ENCODE measurements at regions not wholly inside any gene's neighbourhood (a gene's known extent, or its start where the extent isn't known, plus 50 kb on each side); places are given as distances from the start of the nearest gene placed in this dataset.

DNA sequence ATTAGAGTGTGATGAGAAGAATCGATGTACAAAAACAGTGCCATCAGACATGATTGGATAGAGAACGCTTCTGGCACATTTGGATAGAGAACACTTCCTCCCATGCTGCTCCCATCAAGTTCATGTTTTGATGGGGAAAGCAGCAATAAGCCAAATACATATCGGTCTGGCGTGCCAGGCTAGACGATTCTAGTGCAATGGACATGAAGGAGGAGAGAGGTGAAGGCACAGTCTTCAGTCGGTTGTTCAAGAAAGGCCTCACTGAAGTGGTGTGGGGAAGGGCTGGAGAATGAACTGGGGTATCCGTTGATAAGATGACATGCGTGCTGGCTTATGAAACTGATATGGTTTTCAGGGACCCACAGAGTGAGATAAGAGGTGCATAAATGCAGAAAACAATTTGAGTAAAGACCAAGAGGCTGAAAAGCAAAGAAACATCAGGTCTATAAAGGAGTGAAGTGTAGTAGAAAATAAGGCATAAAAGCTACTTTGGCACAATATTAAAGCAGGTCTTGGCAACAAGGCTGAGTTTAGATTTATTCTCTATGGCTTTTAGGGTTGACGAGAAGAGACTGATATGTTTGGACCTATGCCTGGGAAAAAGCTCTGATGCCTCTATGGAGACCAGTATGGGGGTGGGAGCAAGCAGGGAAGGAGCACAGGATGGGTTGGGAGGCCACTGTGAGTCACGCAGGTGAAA, 117.6 kb upstream of the PIEZO2 start:
- Histone ChIP-seq H3K4me1 (ENCODE audit: control insufficient read depth, extremely low read depth, insufficient read depth, low read length) (no peaks in the 10 kb centered on the region), H3K27me3 (ENCODE audit: control insufficient read depth, insufficient read depth, low read length) (no peaks in the 10 kb centered on the region), H3K27ac (ENCODE audit: insufficient read depth, low read length) (no peak overlapping the region), H2AFZ (ENCODE audit: low read length) (no peak overlapping the region), H3K9me3 (ENCODE audit: control insufficient read depth, insufficient read depth, low read depth, low read length) (no peaks in the 10 kb centered on the region), H3K9ac (ENCODE audit: insufficient read depth, low read length) (no peak overlapping the region), H3K79me2 (ENCODE audit: control insufficient read depth, insufficient read depth, low read length) (no peaks in the 10 kb centered on the region), H3K36me3 (ENCODE audit: control insufficient read depth, insufficient read depth, low read length) (no peaks in the 10 kb centered on the region), H4K20me1 (ENCODE audit: control insufficient read depth, extremely low read depth, insufficient read depth, low read length) (no peaks in the 10 kb centered on the region), H3K4me3 (replicated peaks in 1 of 4; ENCODE audit: control extremely low read depth in 1 of 4, insufficient read depth in 1 of 4, low read depth in 3 of 4, low read length in 4 of 4) (no peak overlapping the region), H3K4me2 (ENCODE audit: extremely low read depth, insufficient read depth, low read length) (no peak overlapping the region)
- TF ChIP-seq, protein P1, sequence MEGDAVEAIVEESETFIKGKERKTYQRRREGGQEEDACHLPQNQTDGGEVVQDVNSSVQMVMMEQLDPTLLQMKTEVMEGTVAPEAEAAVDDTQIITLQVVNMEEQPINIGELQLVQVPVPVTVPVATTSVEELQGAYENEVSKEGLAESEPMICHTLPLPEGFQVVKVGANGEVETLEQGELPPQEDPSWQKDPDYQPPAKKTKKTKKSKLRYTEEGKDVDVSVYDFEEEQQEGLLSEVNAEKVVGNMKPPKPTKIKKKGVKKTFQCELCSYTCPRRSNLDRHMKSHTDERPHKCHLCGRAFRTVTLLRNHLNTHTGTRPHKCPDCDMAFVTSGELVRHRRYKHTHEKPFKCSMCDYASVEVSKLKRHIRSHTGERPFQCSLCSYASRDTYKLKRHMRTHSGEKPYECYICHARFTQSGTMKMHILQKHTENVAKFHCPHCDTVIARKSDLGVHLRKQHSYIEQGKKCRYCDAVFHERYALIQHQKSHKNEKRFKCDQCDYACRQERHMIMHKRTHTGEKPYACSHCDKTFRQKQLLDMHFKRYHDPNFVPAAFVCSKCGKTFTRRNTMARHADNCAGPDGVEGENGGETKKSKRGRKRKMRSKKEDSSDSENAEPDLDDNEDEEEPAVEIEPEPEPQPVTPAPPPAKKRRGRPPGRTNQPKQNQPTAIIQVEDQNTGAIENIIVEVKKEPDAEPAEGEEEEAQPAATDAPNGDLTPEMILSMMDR (conservative IDR thresholded peaks at IDR 0.05 in 1 of 2, IDR thresholded peaks at IDR 0.05 in 1 of 2; ENCODE audit: low read depth in 1 of 2, low read length in 2 of 2), result no peak
- TF ChIP-seq EZH2 (IDR thresholded peaks at IDR 0.05; ENCODE audit: low read length, missing control alignments), result no peak
- DNase-seq (ENCODE audit: low read depth in 2 of 2), result no peak

DNA sequence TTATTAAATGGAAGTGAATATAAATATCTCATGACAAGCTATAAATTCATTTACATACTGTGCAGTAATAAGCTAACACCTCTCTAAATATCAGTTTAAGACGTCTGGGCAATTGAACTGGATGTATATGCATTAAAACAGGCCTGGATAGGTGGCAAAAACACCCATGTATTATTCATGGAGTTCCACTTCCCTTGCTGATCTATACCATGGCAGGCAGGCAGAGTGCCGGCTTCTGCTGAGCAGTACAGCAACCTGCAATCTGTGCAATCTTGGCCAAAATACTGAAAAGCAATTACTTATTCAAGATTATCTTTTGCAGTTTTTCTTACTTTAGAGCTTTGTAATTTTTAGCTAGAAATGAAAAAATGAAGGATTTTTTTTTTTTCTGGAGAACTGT, 112.1 kb upstream of the PIEZO2 start:
- H3K9me3 ChIP-seq (ENCODE audit: control insufficient read depth, insufficient read depth, low read depth, low read length), result no peaks in the 10 kb centered on the region
- H3K27me3 ChIP-seq (ENCODE audit: control insufficient read depth, insufficient read depth, low read length), result no peaks in the 10 kb centered on the region
- no peaks in the 10 kb centered on the region for H3K36me3 ChIP-seq (ENCODE audit: control insufficient read depth, insufficient read depth, low read length)
- no peak overlapping the region for H3K9ac ChIP-seq (ENCODE audit: insufficient read depth, low read length)
- H3K4me3 ChIP-seq (replicated peaks in 1 of 4; ENCODE audit: control extremely low read depth in 1 of 4, insufficient read depth in 1 of 4, low read depth in 3 of 4, low read length in 4 of 4), result no peak overlapping the region
- no peaks in the 10 kb centered on the region for H4K20me1 ChIP-seq (ENCODE audit: control insufficient read depth, extremely low read depth, insufficient read depth, low read length)
- no peak overlapping the region for H3K4me2 ChIP-seq (ENCODE audit: extremely low read depth, insufficient read depth, low read length)
- TF ChIP-seq EZH2 (IDR thresholded peaks at IDR 0.05; ENCODE audit: low read length, missing control alignments), result no peak
- TF ChIP-seq, protein P1 (conservative IDR thresholded peaks at IDR 0.05 in 1 of 2, IDR thresholded peaks at IDR 0.05 in 1 of 2; ENCODE audit: low read depth in 1 of 2, low read length in 2 of 2), result no peak
- no peak for DNase-seq (ENCODE audit: low read depth in 2 of 2)
- H3K79me2 ChIP-seq (ENCODE audit: control insufficient read depth, insufficient read depth, low read length), result no peaks in the 10 kb centered on the region
- no peaks in the 10 kb centered on the region for H3K4me1 ChIP-seq (ENCODE audit: control insufficient read depth, extremely low read depth, insufficient read depth, low read length)
- H2AFZ ChIP-seq (ENCODE audit: low read length), result no peak overlapping the region
- H3K27ac ChIP-seq (ENCODE audit: insufficient read depth, low read length), result no peak overlapping the region

DNA sequence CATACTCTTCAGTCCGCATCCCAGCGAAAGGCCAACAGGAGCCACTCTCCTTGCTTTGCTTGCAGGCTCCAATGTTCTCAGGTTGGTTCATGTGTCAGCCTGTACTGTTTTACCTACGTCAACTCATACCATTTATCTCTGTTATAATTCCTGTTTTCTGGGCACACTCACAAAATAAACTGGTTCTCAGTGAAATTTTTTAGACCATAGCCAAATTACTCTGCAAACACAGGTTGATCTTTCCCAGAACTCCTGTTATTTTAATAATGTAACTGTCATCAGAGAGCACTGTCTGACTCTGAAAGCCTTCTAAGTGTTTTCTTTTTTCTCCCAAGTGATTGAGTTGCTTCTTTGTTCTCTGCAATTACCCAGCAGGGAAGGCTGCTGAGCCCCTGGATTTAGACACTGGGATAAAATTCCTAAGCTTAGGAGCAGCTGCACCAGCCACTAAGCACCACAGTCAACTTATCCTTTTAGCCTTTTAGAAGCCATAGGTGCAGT, 111.6 kb upstream of the PIEZO2 start:
- H3K27me3 ChIP-seq (ENCODE audit: control insufficient read depth, insufficient read depth, low read length), result no peaks in the 10 kb centered on the region
- H3K36me3 ChIP-seq (ENCODE audit: control insufficient read depth, insufficient read depth, low read length), result no peaks in the 10 kb centered on the region
- H2AFZ ChIP-seq (ENCODE audit: low read length), result no peak overlapping the region
- DNase-seq (ENCODE audit: low read depth in 2 of 2), result peak in 1 of 2 donors; percentile 19
- TF ChIP-seq EZH2 (IDR thresholded peaks at IDR 0.05; ENCODE audit: low read length, missing control alignments), result no peak
- TF ChIP-seq, protein P1 (conservative IDR thresholded peaks at IDR 0.05 in 1 of 2, IDR thresholded peaks at IDR 0.05 in 1 of 2; ENCODE audit: low read depth in 1 of 2, low read length in 2 of 2), result no peak
- no peaks in the 10 kb centered on the region for H3K4me1 ChIP-seq (ENCODE audit: control insufficient read depth, extremely low read depth, insufficient read depth, low read length)
- H3K4me3 ChIP-seq (replicated peaks in 1 of 4; ENCODE audit: control extremely low read depth in 1 of 4, insufficient read depth in 1 of 4, low read depth in 3 of 4, low read length in 4 of 4), result no peak overlapping the region
- H3K4me2 ChIP-seq (ENCODE audit: extremely low read depth, insufficient read depth, low read length), result no peak overlapping the region
- no peaks in the 10 kb centered on the region for H3K9me3 ChIP-seq (ENCODE audit: control insufficient read depth, insufficient read depth, low read depth, low read length)
- H3K9ac ChIP-seq (ENCODE audit: insufficient read depth, low read length), result no peak overlapping the region
- no peaks in the 10 kb centered on the region for H3K79me2 ChIP-seq (ENCODE audit: control insufficient read depth, insufficient read depth, low read length)
- H3K27ac ChIP-seq (ENCODE audit: insufficient read depth, low read length), result no peak overlapping the region
- no peaks in the 10 kb centered on the region for H4K20me1 ChIP-seq (ENCODE audit: control insufficient read depth, extremely low read depth, insufficient read depth, low read length)
